Colonic mucosa (tissue), 4 donors: ENCODE measurements at regions not wholly inside any gene's neighbourhood (a gene's known extent, or its start where the extent isn't known, plus 50 kb on each side); places are given as distances from the start of the nearest gene placed in this dataset.

Source experiments
- DNase-seq: peaks from one replicate; pipeline ENCODE4 v3.0.0-alpha.2; 2020
- H3K27ac ChIP-seq: fragments of 200-600 bp; one replicate; pipeline ENCODE4 v1.8.0; 2021
- H3K27me3 ChIP-seq: fragments of 200-600 bp; one replicate; pipeline ENCODE4 v1.8.0; 2021
- H3K36me3 ChIP-seq: fragments of 200-600 bp; one replicate; pipeline ENCODE4 v1.8.0; 2021
- H3K4me1 ChIP-seq: fragments of 200-600 bp; one replicate; pipeline ENCODE4 v1.8.0; 2021; ENCODE audit warnings: mild to moderate bottlenecking
- H3K4me3 ChIP-seq: fragments of 200-600 bp; one replicate; pipeline ENCODE4 v1.8.0; 2021
- H3K9ac ChIP-seq, 2 donors: one replicate each; pipeline ENCODE4 v1.7.0; 2013; ENCODE audit warnings: control low read depth in 2 of 2, low read depth in 2 of 2, low read length in 2 of 2
- H3K9me3 ChIP-seq: fragments of 200-600 bp; one replicate; pipeline ENCODE4 v1.8.0; 2021
- intact Hi-C: fragments of 100-400 bp; cut with DNase I; formaldehyde crosslinking; loops from one replicate; pipeline ENCODE4 v1.14.1; 2022
- TF ChIP-seq, protein P1 (sequence below): fragments of 200-600 bp; IDR thresholded peaks from one replicate; pipeline ENCODE4 v1.8.0; 2022; ENCODE audit warnings: antibody characterized with exemption, mild to moderate bottlenecking
- donor health status: healthy.
- donor health status: DM: no; HTN: no; CAD: no.
- donor health status: DM: no; HTN: no; CAD: no.

DNA sequence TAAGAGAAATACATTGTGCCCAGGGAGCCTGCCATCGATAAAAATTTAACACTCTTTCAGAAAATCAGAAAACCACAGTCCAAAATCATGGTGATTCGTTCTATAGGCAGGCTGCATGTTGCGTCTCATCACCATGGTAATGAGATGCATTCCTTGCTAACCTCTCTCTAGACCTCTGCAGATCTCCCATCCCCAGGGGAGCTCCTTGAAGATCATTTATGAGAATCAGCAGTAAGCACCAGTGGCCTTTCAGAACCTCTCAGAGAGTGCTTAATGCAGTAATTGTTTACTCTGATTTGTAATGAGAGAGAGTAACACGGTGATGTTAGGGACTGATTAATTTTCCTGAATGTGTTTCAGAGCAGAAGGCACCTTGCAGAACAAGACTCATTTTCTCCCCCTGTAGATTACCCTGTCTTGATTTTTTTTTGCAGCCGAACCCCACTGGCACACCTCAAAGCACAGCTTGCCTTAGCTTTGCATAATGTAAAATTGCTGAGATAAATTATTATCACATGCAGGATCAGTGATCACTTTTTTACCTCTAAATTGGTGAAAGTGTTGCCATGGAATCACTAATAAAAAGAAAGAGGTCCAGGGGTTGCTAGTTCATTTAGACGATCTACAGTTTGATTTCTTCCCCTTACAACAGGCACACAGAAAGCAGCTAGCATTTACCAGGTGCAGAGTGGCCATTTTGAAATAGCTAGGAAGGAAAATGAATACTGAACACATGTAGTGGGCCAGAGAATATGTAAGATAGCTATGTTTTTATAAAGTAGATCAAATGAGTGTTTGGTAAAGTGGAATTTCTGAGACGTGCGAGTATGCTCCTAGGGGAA, 98.9 kb upstream of the CHL1 start:
- intact Hi-C loops = no loop called here
- Histone ChIP-seq H3K9ac (no peak overlapping the region), H3K4me1 (no peaks in the 10 kb centered on the region), H3K4me3 (no peak overlapping the region), H3K27ac (no peak overlapping the region), H3K9me3 (no peaks in the 10 kb centered on the region), H3K36me3 (no peaks in the 10 kb centered on the region), H3K27me3 (no peaks in the 10 kb centered on the region)
- DNase-seq = no peak
- TF ChIP-seq, protein P1, sequence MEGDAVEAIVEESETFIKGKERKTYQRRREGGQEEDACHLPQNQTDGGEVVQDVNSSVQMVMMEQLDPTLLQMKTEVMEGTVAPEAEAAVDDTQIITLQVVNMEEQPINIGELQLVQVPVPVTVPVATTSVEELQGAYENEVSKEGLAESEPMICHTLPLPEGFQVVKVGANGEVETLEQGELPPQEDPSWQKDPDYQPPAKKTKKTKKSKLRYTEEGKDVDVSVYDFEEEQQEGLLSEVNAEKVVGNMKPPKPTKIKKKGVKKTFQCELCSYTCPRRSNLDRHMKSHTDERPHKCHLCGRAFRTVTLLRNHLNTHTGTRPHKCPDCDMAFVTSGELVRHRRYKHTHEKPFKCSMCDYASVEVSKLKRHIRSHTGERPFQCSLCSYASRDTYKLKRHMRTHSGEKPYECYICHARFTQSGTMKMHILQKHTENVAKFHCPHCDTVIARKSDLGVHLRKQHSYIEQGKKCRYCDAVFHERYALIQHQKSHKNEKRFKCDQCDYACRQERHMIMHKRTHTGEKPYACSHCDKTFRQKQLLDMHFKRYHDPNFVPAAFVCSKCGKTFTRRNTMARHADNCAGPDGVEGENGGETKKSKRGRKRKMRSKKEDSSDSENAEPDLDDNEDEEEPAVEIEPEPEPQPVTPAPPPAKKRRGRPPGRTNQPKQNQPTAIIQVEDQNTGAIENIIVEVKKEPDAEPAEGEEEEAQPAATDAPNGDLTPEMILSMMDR = no peak

DNA sequence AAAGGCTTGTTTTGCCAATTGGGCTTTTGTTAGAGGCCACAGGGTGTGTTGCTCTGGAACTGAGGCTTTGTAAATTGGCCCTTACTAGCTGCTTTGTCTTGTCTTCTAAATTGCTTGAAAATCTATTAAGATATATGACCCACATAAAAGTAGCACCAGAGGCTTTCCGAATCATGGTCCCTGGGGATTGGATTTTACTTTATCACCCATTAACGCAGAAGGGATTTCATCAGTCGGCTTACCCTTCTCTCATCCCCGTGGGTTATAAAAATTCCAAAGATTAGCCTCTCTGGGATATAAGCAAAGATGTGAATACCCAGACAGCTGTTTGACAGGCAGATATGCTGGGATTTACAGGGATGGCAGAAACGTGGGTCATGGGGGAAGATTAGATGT, 98.3 kb upstream of the CHL1 start:
- no peak overlapping the region for H3K4me3 ChIP-seq
- no peak overlapping the region for H3K27ac ChIP-seq
- DNase-seq = no peak
- H3K9ac ChIP-seq = no peak overlapping the region
- TF ChIP-seq, protein P1 = no peak
- H3K9me3 ChIP-seq = no peaks in the 10 kb centered on the region
- H3K4me1 ChIP-seq = no peaks in the 10 kb centered on the region
- no peaks in the 10 kb centered on the region for H3K36me3 ChIP-seq
- intact Hi-C loops = no loop called here
- no peaks in the 10 kb centered on the region for H3K27me3 ChIP-seq

DNA sequence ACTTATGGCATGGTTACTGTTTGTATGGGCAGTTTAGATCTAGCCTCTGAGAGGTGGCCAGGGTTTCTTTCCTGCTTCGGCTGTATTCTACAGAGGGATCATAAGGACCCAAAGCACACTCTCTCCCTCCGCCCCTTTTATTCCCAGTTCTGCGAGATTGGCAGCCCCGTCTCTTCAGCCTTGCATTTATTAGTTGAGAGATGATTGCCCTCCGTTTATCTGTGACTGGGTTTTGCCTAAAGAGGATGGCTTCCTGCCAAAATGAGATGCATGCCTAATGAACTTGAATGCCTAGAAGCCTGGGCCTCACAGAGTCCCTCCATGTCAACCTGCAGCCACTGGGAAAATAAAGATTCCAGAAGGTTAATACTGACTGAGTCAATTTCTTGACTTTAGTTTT, 97.1 kb upstream of the CHL1 start:
- TF ChIP-seq, protein P1 = no peak
- Histone ChIP-seq H3K27me3 (no peaks in the 10 kb centered on the region), H3K36me3 (no peaks in the 10 kb centered on the region), H3K9me3 (no peaks in the 10 kb centered on the region), H3K4me3 (no peak overlapping the region), H3K9ac (no peak overlapping the region), H3K4me1 (no peaks in the 10 kb centered on the region), H3K27ac (no peak overlapping the region)
- intact Hi-C loops = no loop called here
- DNase-seq = no peak

DNA sequence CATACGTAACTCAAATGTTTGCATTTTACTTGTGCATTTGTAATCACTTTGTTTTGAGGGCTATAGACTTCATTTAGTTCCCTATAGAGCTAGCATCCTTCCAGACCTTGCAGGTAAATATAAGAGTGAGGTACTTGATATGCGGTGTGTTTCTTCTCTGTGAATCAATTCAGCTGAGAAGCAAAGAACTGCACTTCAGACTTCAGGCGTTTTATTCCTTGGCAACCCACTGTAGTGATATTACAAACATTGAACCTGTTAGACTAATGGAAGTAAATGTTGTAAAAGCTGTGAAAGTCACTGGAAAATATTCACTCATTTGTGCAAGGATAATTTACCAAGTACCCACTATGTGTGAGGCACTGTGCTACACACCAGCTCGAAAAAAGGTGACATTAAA, 94.1 kb upstream of the CHL1 start:
- TF ChIP-seq, protein P1 = no peak
- H3K9me3 ChIP-seq = no peaks in the 10 kb centered on the region
- no peak for DNase-seq
- H3K27ac ChIP-seq = no peak overlapping the region
- no peak overlapping the region for H3K4me3 ChIP-seq
- H3K4me1 ChIP-seq = no peaks in the 10 kb centered on the region
- intact Hi-C loops = no loop called here
- H3K27me3 ChIP-seq = no peaks in the 10 kb centered on the region
- no peaks in the 10 kb centered on the region for H3K36me3 ChIP-seq
- H3K9ac ChIP-seq = no peak overlapping the region

DNA sequence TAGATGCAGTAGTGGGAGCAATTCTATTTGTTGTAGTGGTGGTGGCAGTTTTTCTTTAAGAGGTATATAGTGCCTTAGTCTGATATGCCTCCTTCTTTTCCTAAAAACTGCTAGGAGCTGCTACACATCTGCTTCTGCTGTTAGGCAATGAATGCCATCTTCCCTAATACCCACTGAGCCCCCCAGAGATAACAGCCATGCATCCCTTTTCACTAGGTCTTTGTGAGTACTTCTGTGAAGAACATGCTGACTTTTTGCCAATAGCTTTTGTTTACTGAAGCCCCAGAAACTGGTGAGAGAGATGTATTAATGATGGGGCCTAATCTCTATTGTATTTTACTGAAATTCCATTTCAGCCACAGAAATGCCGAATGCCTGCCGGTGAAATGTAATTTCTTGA, 92.6 kb upstream of the CHL1 start:
- H3K27ac ChIP-seq = no peak overlapping the region
- no peak overlapping the region for H3K4me3 ChIP-seq
- TF ChIP-seq, protein P1 = no peak
- intact Hi-C loops = no loop called here
- no peak for DNase-seq
- no peaks in the 10 kb centered on the region for H3K27me3 ChIP-seq
- no peak overlapping the region for H3K9ac ChIP-seq
- no peaks in the 10 kb centered on the region for H3K9me3 ChIP-seq
- no peaks in the 10 kb centered on the region for H3K4me1 ChIP-seq
- no peaks in the 10 kb centered on the region for H3K36me3 ChIP-seq
